Immature natural killer cell (primary cell): ENCODE measurements at regions not wholly inside any gene's neighbourhood (a gene's known extent, or its start where the extent isn't known, plus 50 kb on each side); places are given as distances from the start of the nearest gene placed in this dataset.

Experiments
- DNase-seq, 3 donors: peaks; one replicate each; pipeline ENCODE4 v3.0.0; 2022; ENCODE audit warnings: mixed read lengths in 1 of 3
- H3K27ac Mint-ChIP-seq, 6 donors: one replicate each; pipeline ENCODE4 v1.8.0; 2020; ENCODE audit warnings: mixed read lengths in 6 of 6, mild to moderate bottlenecking in 5 of 6, inconsistent platforms in 4 of 6, moderate library complexity in 3 of 6
- H3K27me3 Mint-ChIP-seq, 3 donors: one replicate each; pipeline ENCODE4 v1.8.0; 2020 to 2021; ENCODE audit warnings: low read depth in 3 of 3, mild to moderate bottlenecking in 3 of 3, mixed read lengths in 3 of 3, moderate library complexity in 3 of 3, inconsistent platforms in 1 of 3
- H3K36me3 Mint-ChIP-seq, 3 donors: one replicate each; pipeline ENCODE4 v1.8.0; 2020; ENCODE audit warnings: mixed read lengths in 3 of 3, inconsistent platforms in 2 of 3, mild to moderate bottlenecking in 2 of 3
- H3K4me1 Mint-ChIP-seq, 2 donors: one replicate each; pipeline ENCODE4 v1.8.0; 2020; ENCODE audit warnings: inconsistent platforms in 2 of 2, mild to moderate bottlenecking in 2 of 2, mixed read lengths in 2 of 2, moderate library complexity in 1 of 2
- H3K4me3 Mint-ChIP-seq, 5 donors: one replicate each; pipeline ENCODE4 v1.8.0; 2020; ENCODE audit warnings: mild to moderate bottlenecking in 5 of 5, mixed read lengths in 5 of 5, inconsistent platforms in 3 of 5, moderate library complexity in 3 of 5
- H3K9me3 Mint-ChIP-seq, 6 donors: one replicate each; pipeline ENCODE4 v1.8.0; 2020; ENCODE audit warnings: mild to moderate bottlenecking in 6 of 6, mixed read lengths in 6 of 6, inconsistent platforms in 4 of 6, moderate library complexity in 3 of 6

DNA sequence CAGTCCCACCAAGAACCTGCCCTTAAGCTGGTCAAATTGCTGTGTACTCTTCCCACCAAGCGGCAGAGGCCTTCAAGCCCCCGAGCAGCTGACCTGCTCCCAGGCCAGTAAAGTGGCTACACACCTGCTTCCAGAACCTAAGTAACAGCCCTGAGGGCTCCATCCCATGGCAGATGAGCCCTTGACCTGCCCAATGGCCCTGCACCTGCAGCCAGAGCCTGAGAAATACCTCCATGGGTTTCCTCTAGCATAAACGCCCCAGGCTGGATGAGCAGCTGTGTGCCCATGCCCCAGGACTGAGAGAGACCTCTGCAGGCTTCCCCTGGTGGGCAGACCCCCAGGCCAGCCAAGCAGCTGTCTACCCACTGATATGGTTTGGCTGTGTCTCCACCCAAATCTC, 123.0 kb upstream of the LAMA2 start:
- DNase-seq = no peak
- H3K4me1 Mint-ChIP-seq = no peaks in the 10 kb centered on the region
- no peak overlapping the region for H3K27ac Mint-ChIP-seq
- no peak overlapping the region for H3K4me3 Mint-ChIP-seq
- peaks cover 0 to 2% (median 0%) of the 10 kb centered on the region in 6 donors for H3K9me3 Mint-ChIP-seq
- peaks cover 0 to 3% (median 3%) of the 10 kb centered on the region in 3 donors for H3K27me3 Mint-ChIP-seq
- no peaks in the 10 kb centered on the region for H3K36me3 Mint-ChIP-seq

GRCh38 chr6:128759447-128759846, 123.5 kb upstream of the LAMA2 start:
- H3K27ac Mint-ChIP-seq = no peak overlapping the region
- H3K27me3 Mint-ChIP-seq = peaks cover 0 to 3% (median 3%) of the 10 kb centered on the region in 3 donors
- no peak for DNase-seq
- peaks cover 0 to 2% (median 0%) of the 10 kb centered on the region in 6 donors for H3K9me3 Mint-ChIP-seq
- H3K4me1 Mint-ChIP-seq = no peaks in the 10 kb centered on the region
- H3K36me3 Mint-ChIP-seq = no peaks in the 10 kb centered on the region
- no peak overlapping the region for H3K4me3 Mint-ChIP-seq

DNA sequence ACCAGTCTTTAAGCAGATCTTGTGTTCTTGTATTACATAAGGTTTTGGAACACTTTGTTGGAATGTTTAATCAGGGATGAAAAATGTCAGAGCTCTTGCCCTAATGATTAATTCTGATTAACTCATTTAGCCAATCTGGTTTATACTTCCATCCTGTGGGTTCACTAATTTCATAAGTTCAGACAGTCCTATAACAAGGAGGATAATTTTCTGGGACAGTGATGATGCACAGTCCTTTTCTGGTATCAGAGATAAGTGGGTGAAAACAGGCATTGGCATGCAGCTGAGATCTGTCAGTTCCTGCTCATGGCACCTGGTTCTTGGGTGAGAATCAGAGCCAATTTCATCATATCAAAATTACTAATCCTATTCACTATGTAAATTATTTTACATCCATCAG, 125.0 kb upstream of the LAMA2 start:
- Mint-ChIP-seq H3K27ac (no peak overlapping the region), H3K27me3 (peaks cover 0 to 3% (median 3%) of the 10 kb centered on the region in 3 donors), H3K9me3 (peaks cover 0 to 2% (median 0%) of the 10 kb centered on the region in 6 donors), H3K4me3 (no peak overlapping the region), H3K36me3 (no peaks in the 10 kb centered on the region), H3K4me1 (no peaks in the 10 kb centered on the region)
- DNase-seq = no peak

- Mint-ChIP-seq H3K27ac (no peak overlapping the region), H3K4me1 (no peaks in the 10 kb centered on the region), H3K4me3 (no peak overlapping the region), H3K27me3 (peaks cover 0 to 6% (median 6%) of the 10 kb centered on the region in 3 donors), H3K9me3 (peaks cover 0 to 2% (median 0%) of the 10 kb centered on the region in 6 donors), H3K36me3 (no peaks in the 10 kb centered on the region)
- DNase-seq = no peak
Measured at GRCh38 chr6:128754658-128755256, 128.2 kb upstream of the LAMA2 start.

DNA sequence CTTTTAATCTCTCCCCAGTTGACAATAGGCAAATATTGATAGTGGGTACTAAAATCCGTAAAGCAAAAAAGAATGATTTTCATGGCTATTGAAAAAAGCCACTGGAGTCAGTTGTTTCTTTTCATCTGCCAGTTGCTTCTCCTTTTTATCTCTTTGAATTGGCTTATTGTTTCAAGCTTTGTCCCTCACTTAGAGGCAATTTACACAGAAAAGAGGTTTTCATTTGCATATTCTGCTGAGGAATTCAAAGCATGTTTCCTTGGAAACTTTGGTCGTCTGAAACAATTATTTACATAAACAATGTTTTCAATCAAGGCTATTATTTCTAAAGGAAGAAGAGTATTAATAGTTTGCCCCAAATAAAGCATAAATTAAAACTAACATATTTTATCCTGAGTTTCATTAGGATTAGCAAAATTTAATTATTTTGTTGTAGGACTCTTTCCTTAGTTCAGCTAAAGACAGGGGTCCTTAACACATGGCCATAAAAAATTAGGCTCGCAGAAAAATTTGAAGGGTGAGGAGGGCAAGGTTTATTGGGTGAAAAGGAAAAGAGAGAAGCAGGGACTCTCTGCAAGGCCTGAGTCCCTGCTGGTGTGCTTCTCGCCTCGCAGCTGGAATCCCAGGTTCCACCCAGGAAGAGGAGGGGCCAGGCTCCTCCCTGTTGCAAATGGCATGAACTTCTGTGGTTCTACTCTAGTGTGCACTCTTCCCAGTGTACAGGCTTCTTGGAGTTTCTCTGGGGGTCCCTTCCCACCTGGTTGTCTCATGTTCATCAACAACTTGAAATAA, 138.8 kb upstream of the LAMA2 start:
- no peak for DNase-seq
- H3K27ac Mint-ChIP-seq = no peak overlapping the region
- no peaks in the 10 kb centered on the region for H3K4me1 Mint-ChIP-seq
- no peak overlapping the region for H3K4me3 Mint-ChIP-seq
- H3K27me3 Mint-ChIP-seq = peaks cover 0 to 13% (median 3%) of the 10 kb centered on the region in 3 donors
- H3K9me3 Mint-ChIP-seq = peaks cover 0 to 3% (median 0%) of the 10 kb centered on the region in 6 donors
- no peaks in the 10 kb centered on the region for H3K36me3 Mint-ChIP-seq

DNA sequence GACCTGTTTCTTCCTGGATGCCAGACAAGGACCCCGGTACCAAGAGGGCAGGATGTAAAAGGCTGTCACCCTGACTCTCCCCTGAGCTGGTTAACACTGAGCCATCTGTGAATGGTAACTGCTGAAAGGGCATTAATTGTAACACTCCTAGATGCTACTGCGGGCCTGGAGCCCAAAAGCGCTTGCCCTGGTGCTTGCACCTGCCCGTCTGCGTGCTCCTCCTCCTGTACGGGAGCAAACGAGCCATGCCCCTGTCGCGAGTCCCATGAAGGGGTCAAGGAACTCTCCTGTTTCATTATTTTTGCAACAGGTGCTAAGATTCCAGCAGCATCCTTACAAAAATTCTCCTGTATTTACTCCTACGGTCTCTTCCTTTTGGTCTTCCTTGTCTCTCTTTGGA, 140.0 kb upstream of the LAMA2 start:
- Mint-ChIP-seq H3K36me3 (no peaks in the 10 kb centered on the region), H3K4me1 (no peaks in the 10 kb centered on the region), H3K27me3 (peaks cover 0 to 13% (median 3%) of the 10 kb centered on the region in 3 donors), H3K27ac (no peak overlapping the region), H3K4me3 (no peak overlapping the region), H3K9me3 (peaks cover 0 to 3% (median 0%) of the 10 kb centered on the region in 6 donors)
- DNase-seq = no peak

DNA sequence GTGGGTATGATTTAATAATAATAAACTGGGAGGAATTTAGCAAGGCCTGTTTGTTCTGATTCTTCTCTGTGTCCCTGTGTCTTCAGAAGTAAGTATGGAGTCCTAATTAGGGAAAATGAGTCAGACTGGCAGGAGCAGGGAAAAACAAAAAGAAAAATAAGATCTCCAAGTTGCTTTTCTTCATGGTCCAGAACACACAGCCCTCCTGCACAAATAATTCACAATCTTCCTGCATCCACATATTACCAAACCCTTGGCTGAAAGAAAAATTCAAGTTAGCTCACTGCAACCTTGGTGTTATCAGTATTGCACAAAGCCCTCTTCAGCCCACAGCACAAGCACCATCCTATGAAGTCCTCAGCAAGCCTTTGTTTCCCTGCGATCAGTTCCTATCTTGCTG, 142.0 kb upstream of the LAMA2 start:
- Mint-ChIP-seq H3K9me3 (no peaks in the 10 kb centered on the region), H3K27me3 (peaks cover 0 to 10% (median 0%) of the 10 kb centered on the region in 3 donors), H3K36me3 (no peaks in the 10 kb centered on the region), H3K4me3 (no peak overlapping the region), H3K27ac (no peak overlapping the region), H3K4me1 (no peaks in the 10 kb centered on the region)
- DNase-seq = no peak

DNA sequence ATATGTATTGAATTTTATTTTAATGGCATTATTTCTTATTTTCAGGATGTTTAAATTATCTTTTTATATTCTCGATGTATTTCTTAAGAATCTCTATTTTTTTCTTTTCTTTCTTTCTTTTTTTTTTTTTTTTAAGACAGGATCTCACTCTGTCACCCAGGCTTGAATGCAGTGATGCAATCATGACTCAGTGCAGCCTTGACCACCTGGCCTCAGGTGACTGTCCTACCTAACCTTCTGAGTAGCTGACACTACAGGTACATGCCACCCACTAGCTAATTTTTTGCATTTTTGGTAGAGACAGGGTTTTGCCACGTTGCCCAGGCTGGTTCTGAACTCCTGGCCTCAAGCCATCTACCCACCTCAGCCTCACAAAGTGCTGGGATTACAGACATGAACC, 143.8 kb upstream of the LAMA2 start:
- Mint-ChIP-seq H3K4me3 (no peak overlapping the region), H3K4me1 (no peaks in the 10 kb centered on the region), H3K27ac (no peak overlapping the region), H3K9me3 (no peaks in the 10 kb centered on the region), H3K36me3 (no peaks in the 10 kb centered on the region), H3K27me3 (peaks cover 0 to 16% (median 3%) of the 10 kb centered on the region in 3 donors)
- DNase-seq = no peak

DNA sequence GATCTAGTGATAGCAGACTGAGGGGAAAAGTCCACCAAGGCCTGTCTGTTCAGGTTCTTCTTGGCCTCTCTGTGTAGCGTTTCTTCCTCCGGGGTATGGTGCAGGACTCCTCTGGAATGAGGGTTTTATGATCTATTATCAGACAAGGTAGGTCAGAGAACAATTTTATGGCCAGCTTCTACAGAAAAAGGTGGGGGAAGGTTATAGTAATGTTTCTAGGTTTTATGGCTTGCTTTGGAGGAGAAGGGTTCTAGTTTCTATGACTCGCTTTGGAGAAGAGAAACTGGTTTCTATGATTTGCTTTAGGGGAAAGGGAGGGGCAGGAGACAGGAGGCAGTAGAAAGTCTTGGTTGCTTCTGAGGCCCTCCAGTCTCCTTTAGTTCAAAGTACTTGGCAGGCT, 144.8 kb upstream of the LAMA2 start:
- Mint-ChIP-seq H3K9me3 (no peaks in the 10 kb centered on the region), H3K27ac (no peak overlapping the region), H3K36me3 (no peaks in the 10 kb centered on the region), H3K27me3 (peaks cover 0 to 16% (median 3%) of the 10 kb centered on the region in 3 donors), H3K4me1 (no peaks in the 10 kb centered on the region), H3K4me3 (no peak overlapping the region)
- DNase-seq = no peak

GRCh38 chr6:128736780-128737179, 146.2 kb upstream of the LAMA2 start:
- Mint-ChIP-seq H3K27ac (no peak overlapping the region), H3K9me3 (no peaks in the 10 kb centered on the region), H3K27me3 (peaks cover 0 to 9% (median 5%) of the 10 kb centered on the region in 3 donors), H3K4me1 (no peaks in the 10 kb centered on the region), H3K4me3 (no peak overlapping the region), H3K36me3 (no peaks in the 10 kb centered on the region)
- DNase-seq = no peak

DNA sequence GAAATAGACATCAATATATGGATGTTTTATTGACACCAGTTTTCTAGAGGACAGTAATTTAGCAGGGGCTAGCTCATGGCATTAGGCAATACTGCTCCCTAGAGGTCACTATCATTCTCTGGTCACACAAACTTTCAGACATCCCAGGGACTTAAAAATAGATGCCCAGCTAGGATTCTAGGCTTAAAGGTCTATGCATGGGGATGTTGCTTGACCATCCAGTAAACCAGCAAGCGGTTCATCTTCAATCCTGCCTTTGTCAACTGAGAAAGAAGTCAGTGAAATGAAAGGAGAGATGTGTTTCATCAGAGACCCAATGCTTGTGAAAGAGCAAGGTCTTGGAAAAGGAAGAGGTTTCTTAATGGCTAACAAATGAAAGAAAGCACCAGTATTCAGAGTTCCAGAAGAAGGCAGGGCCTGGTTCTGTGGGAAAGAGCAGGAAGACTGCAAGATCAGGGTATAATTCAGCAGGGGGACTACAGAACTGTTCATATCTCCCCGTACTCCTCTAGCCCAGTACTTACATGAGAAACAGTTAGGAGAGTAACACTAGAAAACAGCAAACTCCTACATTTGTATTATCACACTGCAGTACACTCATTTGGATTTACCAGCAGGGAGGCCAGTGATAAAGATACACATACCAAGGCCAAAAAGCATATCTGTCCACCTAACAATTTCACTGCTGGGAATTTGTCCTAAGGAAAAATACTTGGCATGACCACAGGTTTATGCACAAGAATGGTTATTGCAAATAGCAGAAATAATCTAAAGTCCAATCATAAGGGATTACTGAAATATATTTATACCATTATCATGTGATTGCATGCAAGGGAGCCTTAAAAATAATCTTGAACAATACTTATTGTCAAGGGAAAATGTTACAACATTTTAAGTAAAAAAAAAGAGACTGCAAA, 151.4 kb upstream of the LAMA2 start:
- H3K9me3 Mint-ChIP-seq = no peaks in the 10 kb centered on the region
- DNase-seq = no peak
- H3K4me3 Mint-ChIP-seq = no peak overlapping the region
- peaks cover 0 to 11% (median 6%) of the 10 kb centered on the region in 3 donors for H3K27me3 Mint-ChIP-seq
- no peaks in the 10 kb centered on the region for H3K36me3 Mint-ChIP-seq
- H3K27ac Mint-ChIP-seq = no peak overlapping the region
- H3K4me1 Mint-ChIP-seq = no peaks in the 10 kb centered on the region

GRCh38 chr6:128727500-128727899, 155.4 kb upstream of the LAMA2 start:
- Mint-ChIP-seq H3K36me3 (no peaks in the 10 kb centered on the region), H3K9me3 (no peaks in the 10 kb centered on the region), H3K4me1 (no peaks in the 10 kb centered on the region), H3K27me3 (peaks cover 0 to 8% (median 0%) of the 10 kb centered on the region in 3 donors), H3K4me3 (no peak overlapping the region), H3K27ac (no peak overlapping the region)
- no peak for DNase-seq

DNA sequence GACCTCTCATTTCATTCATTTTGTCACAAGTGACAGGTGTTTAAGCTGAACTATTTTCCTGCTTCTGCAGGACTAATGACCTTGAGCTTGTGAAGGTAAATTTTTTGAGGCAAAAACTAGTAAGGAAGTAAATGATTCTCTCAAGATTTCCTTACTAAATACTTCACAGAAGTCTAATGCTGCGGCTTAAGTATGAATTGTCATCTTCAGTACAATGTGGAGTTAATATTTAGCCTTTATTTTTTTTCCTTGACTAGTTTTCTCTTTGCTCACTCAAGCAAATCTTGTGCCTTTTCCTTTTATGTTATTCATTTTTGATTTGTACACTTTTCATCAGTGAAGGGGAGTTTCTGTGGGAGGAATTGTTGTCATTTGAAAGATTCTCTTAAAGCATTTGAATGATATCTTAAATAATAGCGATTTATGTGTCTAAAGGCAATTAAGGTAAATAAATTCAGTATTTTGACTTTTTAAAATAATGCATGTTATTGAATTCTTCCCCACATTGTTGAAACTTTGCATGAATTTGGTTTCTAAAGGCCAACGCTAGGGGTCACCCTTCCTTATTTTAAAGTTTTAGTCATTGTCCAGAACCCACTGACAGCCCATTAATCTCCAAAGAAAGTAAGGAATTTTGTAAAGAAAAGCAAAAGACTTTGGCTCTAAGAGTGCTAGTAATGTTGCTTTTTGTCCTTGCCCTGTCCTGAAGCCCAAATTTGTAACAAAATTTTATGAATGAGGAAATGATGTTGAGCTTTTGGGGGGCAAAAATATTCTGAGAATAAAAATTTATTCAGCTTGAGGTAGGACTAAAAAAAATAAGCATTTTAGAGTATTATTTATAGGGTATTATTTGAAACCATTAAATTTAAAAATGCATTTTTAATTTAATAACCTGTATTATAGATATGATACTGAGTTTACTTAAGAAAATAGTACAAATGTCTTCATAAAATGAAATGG, 157.4 kb upstream of the LAMA2 start:
- peaks cover 0 to 6% (median 0%) of the 10 kb centered on the region in 3 donors for H3K27me3 Mint-ChIP-seq
- no peaks in the 10 kb centered on the region for H3K9me3 Mint-ChIP-seq
- H3K4me3 Mint-ChIP-seq = no peak overlapping the region
- no peaks in the 10 kb centered on the region for H3K4me1 Mint-ChIP-seq
- no peak overlapping the region for H3K27ac Mint-ChIP-seq
- DNase-seq = peak; percentile 2 to 25 (median 13)
- H3K36me3 Mint-ChIP-seq = no peaks in the 10 kb centered on the region
